ENCODE measurements at regions not wholly inside any gene's neighbourhood (a gene's known extent, or its start where the extent isn't known, plus 50 kb on each side); places are given as distances from the start of the nearest gene placed in this dataset.

- no peak for FAIRE-seq
Observed at GRCh38 chr14:98085751-98086150, 1186.2 kb downstream of the BCL11B start.

GRCh38 chr14:98093111-98093510 lies 1178.9 kb downstream of the BCL11B start:
- FAIRE-seq: no peak

GRCh38 chr14:98099527-98099926 lies 1172.5 kb downstream of the BCL11B start:
- no peak for FAIRE-seq

GRCh38 chr14:98101323-98101722 lies 1170.7 kb downstream of the BCL11B start:
- no peak for FAIRE-seq

GRCh38 chr14:98103705-98104104 lies 1168.3 kb downstream of the BCL11B start:
- no peak for FAIRE-seq

- FAIRE-seq: no peak
Observed at GRCh38 chr14:98109326-98109725, 1162.7 kb downstream of the BCL11B start.

- FAIRE-seq: no peak
Observed at GRCh38 chr14:98112194-98112780, 1159.7 kb downstream of the BCL11B start.

- FAIRE-seq: no peak
Observed at GRCh38 chr14:98114122-98114895, 1157.7 kb downstream of the BCL11B start.

- no peak for FAIRE-seq
Observed at GRCh38 chr14:98114946-98115345, 1157.1 kb downstream of the BCL11B start.

- no peak for FAIRE-seq
Observed at GRCh38 chr14:98118749-98119148, 1153.2 kb downstream of the BCL11B start.

- no peak for FAIRE-seq
Observed at GRCh38 chr14:98119739-98120138, 1152.3 kb downstream of the BCL11B start.

- FAIRE-seq: no peak
Observed at GRCh38 chr14:98120831-98121464, 1151.0 kb downstream of the BCL11B start.

GRCh38 chr14:98122527-98122926 lies 1149.5 kb downstream of the BCL11B start:
- FAIRE-seq: no peak

GRCh38 chr14:98130691-98131090 lies 1141.3 kb downstream of the BCL11B start:
- FAIRE-seq: no peak

- FAIRE-seq: no peak
Observed at GRCh38 chr14:98131406-98131805, 1140.6 kb downstream of the BCL11B start.

- no peak for FAIRE-seq
Observed at GRCh38 chr14:98133806-98134205, 1138.2 kb downstream of the BCL11B start.

- FAIRE-seq: no peak
Observed at GRCh38 chr14:98136012-98136789, 1135.8 kb downstream of the BCL11B start.

GRCh38 chr14:98137131-98138025 lies 1134.6 kb downstream of the BCL11B start:
- no peak for FAIRE-seq

- no peak for FAIRE-seq
Observed at GRCh38 chr14:98138666-98139065, 1133.3 kb downstream of the BCL11B start.

- no peak for FAIRE-seq
Observed at GRCh38 chr14:98140862-98141530, 1131.0 kb downstream of the BCL11B start.

GRCh38 chr14:98143566-98143965 lies 1128.4 kb downstream of the BCL11B start:
- FAIRE-seq: no peak

GRCh38 chr14:98144964-98145363 lies 1127.0 kb downstream of the BCL11B start:
- FAIRE-seq: no peak

All from G401.6 (cell line).